ENCODE measurements at regions not wholly inside any gene's neighbourhood (a gene's known extent, or its start where the extent isn't known, plus 50 kb on each side); places are given as distances from the start of the nearest gene placed in this dataset.

DNA sequence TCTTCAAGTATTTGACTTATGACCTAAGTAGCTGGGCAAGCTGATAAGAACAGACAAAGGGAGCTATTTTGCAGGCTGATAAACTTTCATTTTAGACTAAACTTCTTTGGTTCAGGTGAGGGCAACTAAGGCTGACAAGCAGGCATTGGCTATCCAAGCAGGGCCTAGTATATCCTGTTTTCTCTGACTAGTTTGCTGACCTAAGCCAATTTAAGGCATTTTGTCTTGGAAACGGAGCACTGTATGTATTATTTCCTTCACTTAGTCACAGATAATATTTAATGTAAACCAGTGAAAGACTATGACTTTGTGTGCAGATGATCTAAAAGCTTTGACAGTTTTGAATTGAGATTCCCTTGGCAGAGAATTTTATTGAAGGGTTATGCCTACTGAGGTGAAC, 172.5 kb downstream of the POU4F1 start:
- TF ChIP-seq TEAD4 (IDR thresholded peaks at IDR 0.05) (no peak), TAF1 (IDR thresholded peaks at IDR 0.05; ENCODE audit: low read depth) (no peak)
